ENCODE measurements at regions not wholly inside any gene's neighbourhood (a gene's known extent, or its start where the extent isn't known, plus 50 kb on each side); places are given as distances from the start of the nearest gene placed in this dataset.

GRCh38 chr3:173284301-173284700, 113.2 kb upstream of the NLGN1 start:
- BruUV-seq (replicated peaks): no TSS peak
- no peak for TF ChIP-seq JUN (IDR thresholded peaks at IDR 0.05; ENCODE audit: borderline replicate concordance, insufficient read depth, insufficient read length, low read depth)
- no peak for TF ChIP-seq EZH2 (IDR thresholded peaks at IDR 0.05; ENCODE audit: borderline replicate concordance, low read depth, low read length, severe bottlenecking)
- no peak for TF ChIP-seq POLR2AphosphoS5 (IDR thresholded peaks at IDR 0.05; ENCODE audit: insufficient read depth, low read depth, low read length)
- TF ChIP-seq FOS (IDR thresholded peaks at IDR 0.05; ENCODE audit: borderline replicate concordance, insufficient read depth, low read length): no peak
- no peak for TF ChIP-seq MAX (IDR thresholded peaks at IDR 0.05; ENCODE audit: insufficient read depth, insufficient read length)
- no peak for TF ChIP-seq GATA2 (IDR thresholded peaks at IDR 0.05; ENCODE audit: insufficient read depth, insufficient read length, low read depth, low read length)
- no peak for TF ChIP-seq MYC (IDR thresholded peaks at IDR 0.05; ENCODE audit: low read depth, low read length)
- TF ChIP-seq CTCF (IDR thresholded peaks at IDR 0.05; ENCODE audit: extremely low read depth in 1 of 2, insufficient read depth in 1 of 2, low read depth in 1 of 2, low read length in 2 of 2): no peak
- no peak for TF ChIP-seq POLR2A (IDR thresholded peaks at IDR 0.05; ENCODE audit: low read depth, low read length)
- H3K27me3 ChIP-seq (ENCODE audit: control insufficient read depth in 2 of 2, insufficient read depth in 2 of 2, low read length in 2 of 2): no peaks in the 10 kb centered on the region
- intact Hi-C loops (cut with micrococcal nuclease) (no loop called here), dilution Hi-C loops (cut with MboI; ENCODE audit: extremely low pct_ligation_motif_present, low sequenced_read_pairs) (no loop called here)
- no peaks in the 10 kb centered on the region for H3K36me3 ChIP-seq (ENCODE audit: control insufficient read depth in 2 of 2, extremely low read depth in 1 of 2, insufficient read depth in 2 of 2, low read length in 2 of 2)
- no peak overlapping the region for H3K27ac ChIP-seq (ENCODE audit: insufficient read depth, low read depth, low read length)
- no peak overlapping the region for H2AFZ ChIP-seq (ENCODE audit: low read depth, low read length)
- CTCF ChIA-PET: no interaction called here
- no peaks in the 10 kb centered on the region for H3K9me3 ChIP-seq (replicated peaks; ENCODE audit: control insufficient read depth, insufficient read depth, low read length)
- no peak overlapping the region for H3K9ac ChIP-seq (replicated peaks; ENCODE audit: extremely low read depth, insufficient read depth, low read length)
- no peak overlapping the region for H3K4me3 ChIP-seq (replicated peaks in 1 of 3; ENCODE audit: insufficient read depth in 1 of 3, low read depth in 1 of 3, low read length in 3 of 3)
- H3K4me2 ChIP-seq (ENCODE audit: insufficient read depth, low read length): no peak overlapping the region
- no peaks in the 10 kb centered on the region for H3K9me1 ChIP-seq (replicated peaks; ENCODE audit: control insufficient read depth, extremely low read depth, insufficient read depth, low read length)
- no peak for FAIRE-seq
- no peaks in the 10 kb centered on the region for H3K4me1 ChIP-seq (ENCODE audit: control insufficient read depth, extremely low read depth, insufficient read depth, low read length)
- DNase-seq (ENCODE audit: low read depth, low spot score): no peak
- no peaks in the 10 kb centered on the region for H4K20me1 ChIP-seq (replicated peaks; ENCODE audit: control insufficient read depth, extremely low read depth, insufficient read depth, low read length)
- POLR2A ChIA-PET: no interaction called here
- H3K79me2 ChIP-seq (ENCODE audit: control insufficient read depth, insufficient read depth, low read length): no peaks in the 10 kb centered on the region

Measured in endothelial cell of umbilical vein (primary cell).